K562 (cell line): ENCODE measurements at regions not wholly inside any gene's neighbourhood (a gene's known extent, or its start where the extent isn't known, plus 50 kb on each side); places are given as distances from the start of the nearest gene placed in this dataset.

Experiments
- ATAC-seq: fragments of 200-7000 bp; cut with Tn5 transposase; 3 replicates; pipeline ENCODE4 v1.9.1; 2020; ENCODE audit warnings: moderate library complexity
- BruUV-seq: library from RNA; stranded (reverse); fragments of 400-500 nt; replicated peaks from 2 replicates; lab custom pipeline; 2021; lab: Mats Ljungman, UMichigan
- CTCF ChIA-PET: fragments of 300-600 bp; formaldehyde crosslinking; extraction: SDS; loops from one replicate; lab custom pipeline; 2021; ENCODE audit warnings: low intra/inter-chr PET ratio; lab: Yijun Ruan, JAX
- POLR2A ChIA-PET: fragments of 300-600, 350-650 bp; sonication (Branson Sonifier 250); formaldehyde crosslinking; extraction: SDS; loops from one replicate; lab custom pipeline; 2021; ENCODE audit warnings: antibody characterized with exemption, inconsistent platforms; lab: Yijun Ruan, JAX
- DNase-seq, 4 experiments: peaks; one replicate each; pipeline versions ENCODE4 v3.0.0 to v3.0.0-alpha.2; 2011 to 2018; ENCODE audit warnings: low spot score in 3 of 4, mixed read lengths in 3 of 4; ENCODE audit errors: extremely low read depth in 1 of 4
- FAIRE-seq: peaks from 2 replicates; lab custom pipeline; 2011; peaks lifted over from hg19 to GRCh38; lab: Jason Lieb, UNC
- H2AFZ ChIP-seq: 2 replicates; pipeline ENCODE4 v1.6.0; 2011; ENCODE audit warnings: low read depth, low read length, control low read depth, inconsistent platforms
- H3K27ac ChIP-seq: fragments of 200-600 bp; 3 replicates; pipeline ENCODE4 v1.8.0; 2011; ENCODE audit warnings: low read depth, mild to moderate bottlenecking, control low read depth, inconsistent platforms, low read length, moderate library complexity, mixed read lengths; ENCODE audit errors: extremely low read depth
- H3K27me3 ChIP-seq, 2 experiments: fragments of 300-600 bp in 1 of 2; 2 replicates in 1 of 2; 3 replicates in 1 of 2; pipeline versions ENCODE4 v1.6.0 to v1.8.0; 2011; ENCODE audit warnings: inconsistent platforms in 2 of 2, low read length in 2 of 2, mild to moderate bottlenecking in 1 of 2, mixed read lengths in 1 of 2, moderate library complexity in 1 of 2; ENCODE audit not compliant: control insufficient read depth in 2 of 2, insufficient read depth in 2 of 2
- H3K36me3 ChIP-seq: fragments of 300-600 bp; 3 replicates; pipeline ENCODE4 v1.8.0; 2011; ENCODE audit warnings: mild to moderate bottlenecking, low read length, inconsistent platforms; ENCODE audit not compliant: control insufficient read depth, insufficient read depth
- H3K4me1 ChIP-seq, 2 experiments: fragments of 200-600 bp in 1 of 2; replicated peaks in 1 of 2; 2 replicates in 1 of 2; 3 replicates in 1 of 2; pipeline versions ENCODE4 v1.5.1 to v1.8.0; 2011; ENCODE audit warnings: inconsistent platforms in 2 of 2, low read length in 2 of 2, mild to moderate bottlenecking in 1 of 2, mixed read lengths in 1 of 2, moderate library complexity in 1 of 2; ENCODE audit not compliant: control insufficient read depth in 2 of 2, insufficient read depth in 2 of 2
- H3K4me2 ChIP-seq: 2 replicates; pipeline ENCODE4 v1.6.1; 2011; ENCODE audit warnings: low read length, control low read depth, inconsistent platforms, mixed read lengths; ENCODE audit not compliant: insufficient read depth
- H3K4me3 ChIP-seq: fragments of 200-600 bp; sonication (generic), shearing (Covaris generic); 2 replicates; pipeline ENCODE4 v1.5.1; 2016; ENCODE audit warnings: control low read depth, inconsistent platforms
- H3K79me2 ChIP-seq: fragments of 200-600 bp; 3 replicates; pipeline ENCODE4 v1.8.0; 2011; ENCODE audit warnings: low read length, inconsistent platforms; ENCODE audit not compliant: control insufficient read depth, insufficient read depth
- H3K9ac ChIP-seq, 2 experiments: 2 replicates each; pipeline versions ENCODE4 v1.6.0 to v1.6.1; 2011; ENCODE audit warnings: low read depth in 2 of 2, low read length in 2 of 2, control low read depth in 1 of 2, inconsistent platforms in 1 of 2, mild to moderate bottlenecking in 1 of 2, mixed read lengths in 1 of 2; ENCODE audit not compliant: insufficient read depth in 1 of 2
- H3K9me1 ChIP-seq: one replicate; pipeline ENCODE4 v1.6.0; 2011; ENCODE audit warnings: inconsistent platforms, mild to moderate bottlenecking, low read length, moderate library complexity; ENCODE audit not compliant: control insufficient read depth, insufficient read depth
- H3K9me3 ChIP-seq: replicated peaks from 2 replicates; pipeline ENCODE4 v1.5.1; 2011; ENCODE audit warnings: low read depth, low read length, inconsistent platforms; ENCODE audit not compliant: control insufficient read depth, insufficient read depth
- H4K20me1 ChIP-seq: replicated peaks from 2 replicates; pipeline ENCODE4 v1.6.1; 2011; ENCODE audit warnings: low read length, inconsistent platforms, mixed read lengths; ENCODE audit not compliant: control insufficient read depth, insufficient read depth
- BCOR ChIP-seq: fragments of 450-650 bp; IDR thresholded peaks from 2 replicates; pipeline ENCODE4 v1.6.1; 2016
- BRF2 ChIP-seq: IDR thresholded peaks from 3 replicates; pipeline ENCODE4 v1.6.1; 2011; ENCODE audit warnings: borderline replicate concordance, mild to moderate bottlenecking; ENCODE audit not compliant: insufficient read length, insufficient read depth
- CBX8 ChIP-seq: fragments of 200-600 bp; sonication (generic); IDR thresholded peaks from 2 replicates; pipeline ENCODE4 v1.6.1; 2012; ENCODE audit warnings: borderline replicate concordance, mixed run types, low read depth, mild to moderate bottlenecking, moderate library complexity, mixed read lengths, low read length, control low read depth, inconsistent platforms; ENCODE audit not compliant: poor library complexity, severe bottlenecking; ENCODE audit errors: extremely low read depth
- CEBPB ChIP-seq: fragments of 450-650 bp; IDR thresholded peaks from 2 replicates; pipeline ENCODE4 v1.6.1; 2016; ENCODE audit warnings: missing genetic modification characterization, missing compliant biosample characterization
- EHMT2 ChIP-seq: fragments of 450-650 bp; IDR thresholded peaks from 2 replicates; pipeline ENCODE4 v1.6.1; 2018; ENCODE audit warnings: antibody characterized with exemption
- ELF4 ChIP-seq: fragments of 450-650 bp; formaldehyde crosslinking; IDR thresholded peaks from 2 replicates; pipeline ENCODE4 v1.4.0; 2022; ENCODE audit warnings: missing genetic modification characterization
- FOXJ3 ChIP-seq: sonication (generic); formaldehyde crosslinking; IDR thresholded peaks from 2 replicates; pipeline ENCODE4 v1.4.0; 2020; ENCODE audit warnings: mild to moderate bottlenecking, missing genetic modification reagents
- GTF2B ChIP-seq: IDR thresholded peaks from 2 replicates; pipeline ENCODE4 v1.6.1; 2011; ENCODE audit not compliant: insufficient read length; ENCODE audit errors: extremely low read depth
- MBD1 ChIP-seq: fragments of 250-450 bp; sonication (Bioruptor Pico); IDR thresholded peaks from 2 replicates; pipeline ENCODE4 v1.8.0; 2022; ENCODE audit warnings: inconsistent platforms
- MTA2 ChIP-seq: fragments of 450-650 bp; IDR thresholded peaks from 2 replicates; pipeline ENCODE4 v1.6.1; 2016; ENCODE audit warnings: low read depth
- MTF1 ChIP-seq: fragments of 250-450 bp; sonication (Bioruptor Pico); IDR thresholded peaks from 2 replicates; pipeline ENCODE4 v1.9.0; 2021; ENCODE audit warnings: moderate library complexity, mild to moderate bottlenecking, inconsistent platforms, borderline replicate concordance
- POLR2G ChIP-seq: fragments of 200-400 bp; formaldehyde crosslinking; IDR thresholded peaks from 2 replicates; pipeline ENCODE4 v1.6.1; 2017; ENCODE audit warnings: low read depth, mild to moderate bottlenecking, antibody characterized with exemption, low read length, moderate library complexity
- TFAM ChIP-seq: fragments of 250-450 bp; sonication (Bioruptor Pico); conservative IDR thresholded peaks from 2 replicates; pipeline ENCODE4 v1.5.0; 2021; ENCODE audit warnings: mild to moderate bottlenecking, moderate library complexity
- ZFP30 ChIP-seq: fragments of 250-450 bp; sonication (Bioruptor Pico); IDR thresholded peaks from 2 replicates; pipeline ENCODE4 v1.8.0; 2022; ENCODE audit warnings: moderate library complexity, mild to moderate bottlenecking, inconsistent platforms, borderline replicate concordance
- ZFP91 ChIP-seq: sonication (generic); formaldehyde crosslinking; IDR thresholded peaks from 2 replicates; pipeline ENCODE4 v1.8.0; 2022; ENCODE audit warnings: mild to moderate bottlenecking, missing genetic modification reagents
- ZNF232 ChIP-seq: sonication (generic); formaldehyde crosslinking; IDR thresholded peaks from 2 replicates; pipeline ENCODE4 v1.8.0; 2022; ENCODE audit warnings: mild to moderate bottlenecking, missing genetic modification reagents
- WGBS: fragments of 100-300 bp; shearing (Covaris generic); methylation state at CpG from one replicate; pipeline ENCODE4 v1.1.6; 2016; ENCODE audit warnings: low coverage, mixed read lengths; ENCODE audit not compliant: insufficient coverage; ENCODE audit errors: missing lambda C conversion rate; 5-methylcytosine and 5-hydroxymethylcytosine counted together
- in situ Hi-C: fragments of 300-500 bp; cut with MboI; formaldehyde crosslinking; loops from 4 replicates; pipeline ENCODE4 v1.15.0; 2018; ENCODE audit warnings: inconsistent platforms, mixed read lengths
- intact Hi-C: fragments of 100-400 bp; cut with micrococcal nuclease; formaldehyde crosslinking; loops from 2 replicates; pipeline ENCODE4 v1.14.2; 2022

GRCh38 chr14:58873228-58873953, 235.6 kb downstream of the DACT1 start:
- no peak overlapping the region for H3K27ac ChIP-seq
- intact Hi-C loops (no loop called here), in situ Hi-C loops (no loop called here)
- no peaks in the 10 kb centered on the region for H3K9me3 ChIP-seq
- no peak overlapping the region for H3K9ac ChIP-seq
- no peak for DNase-seq
- FAIRE-seq: no peak
- no peaks in the 10 kb centered on the region for H3K36me3 ChIP-seq
- H3K9me1 ChIP-seq: no peaks in the 10 kb centered on the region
- no peaks in the 10 kb centered on the region for H4K20me1 ChIP-seq
- 0% methylated on average over 5 of the region's 5 CpGs for WGBS
- no peak overlapping the region for H3K4me2 ChIP-seq
- no peak overlapping the region for H3K4me3 ChIP-seq
- H2AFZ ChIP-seq: no peak overlapping the region
- ChIA-PET POLR2A (no interaction called here), CTCF (interaction anchor here (0.6 kb wide), 2 partner anchors 27 to 233 kb away, joined by 3 read pairs; no protein-coding TSS in a partner anchor)
- no TSS peak for BruUV-seq
- TF ChIP-seq ZFP91 (CRISPR knock-in tag) (no peak), GTF2B (no peak), CBX8 (no peak), ELF4 (CRISPR knock-in tag) (no peak), EHMT2 (no peak), BCOR (no peak), ZNF232 (CRISPR knock-in tag) (no peak), CEBPB (tag) (no peak), MBD1 (CRISPR knock-in tag) (no peak), ZFP30 (no peak), BRF2 (no peak), MTA2 (no peak), FOXJ3 (CRISPR knock-in tag) (no peak), POLR2G (no peak), TFAM (CRISPR knock-in tag) (no peak), MTF1 (no peak)
- H3K4me1 ChIP-seq: no peaks in the 10 kb centered on the region
- H3K27me3 ChIP-seq: no peaks in the 10 kb centered on the region
- H3K79me2 ChIP-seq: no peaks in the 10 kb centered on the region
- ATAC-seq: no peak
